Prostate gland (tissue), 2 donors: ENCODE measurements at regions not wholly inside any gene's neighbourhood (a gene's known extent, or its start where the extent isn't known, plus 50 kb on each side); places are given as distances from the start of the nearest gene placed in this dataset.

Experiments
- DNase-seq: peaks from one replicate; pipeline ENCODE4 v3.0.0-alpha.2; 2019; ENCODE audit warnings: low spot score
- H3K27ac ChIP-seq, 2 donors: fragments of 200-600 bp; sonication (generic); 2 replicates each; pipeline ENCODE4 v1.5.1; 2017 to 2019
- H3K27me3 ChIP-seq: fragments of 200-600 bp; sonication (generic); replicated peaks from 2 replicates; pipeline ENCODE4 v1.5.1; 2019; ENCODE audit not compliant: insufficient read depth
- H3K36me3 ChIP-seq, 2 donors: fragments of 200-600 bp; sonication (generic); 1 replicate in 1 of 2; 2 replicates in 1 of 2; pipeline versions ENCODE4 v1.5.1 to v1.8.1; 2017 to 2019
- H3K4me1 ChIP-seq: fragments of 200-600 bp; sonication (generic); replicated peaks from 2 replicates; pipeline ENCODE4 v1.5.1; 2019
- H3K4me3 ChIP-seq, 2 donors: fragments of 200-600 bp; sonication (generic); 2 replicates each; pipeline ENCODE4 v1.5.1; 2017 to 2019
- H3K9me3 ChIP-seq: fragments of 200-600 bp; sonication (generic); 2 replicates; pipeline ENCODE4 v1.5.1; 2017
- CTCF ChIP-seq, 4 experiments: fragments of 200-600 bp in 2 of 4; fragments of 450-650 bp in 2 of 4; sonication (generic) in 2 of 4; IDR thresholded peaks; 1 replicate in 3 of 4; 2 replicates in 1 of 4; pipeline ENCODE4 v1.5.1; 2016 to 2019; ENCODE audit warnings: antibody characterized with exemption in 4 of 4, mild to moderate bottlenecking in 2 of 4, moderate library complexity in 2 of 4
- POLR2A ChIP-seq: fragments of 450-650 bp; IDR thresholded peaks from one replicate; pipeline ENCODE4 v1.6.1; 2016; ENCODE audit warnings: antibody characterized with exemption, mild to moderate bottlenecking
- POLR2AphosphoS5 ChIP-seq: sonication (generic); formaldehyde crosslinking; IDR thresholded peaks from one replicate; pipeline ENCODE4 v1.6.1; 2017; ENCODE audit warnings: antibody characterized with exemption
- WGBS: methylation state at CpG from one replicate; pipeline ENCODE4 v1.1.5; 2018; 5-methylcytosine and 5-hydroxymethylcytosine counted together
- intact Hi-C: fragments of 100-400 bp; cut with DNase I; formaldehyde crosslinking; loops from one replicate; pipeline ENCODE4 v1.14.2; 2022

- no peaks in the 10 kb centered on the region for H3K9me3 ChIP-seq
- intact Hi-C loops, result no loop called here
- no peak for DNase-seq
- no peaks in the 10 kb centered on the region for H3K36me3 ChIP-seq
- H3K27ac ChIP-seq, result no peak overlapping the region
- H3K4me3 ChIP-seq, result no peak overlapping the region
- H3K4me1 ChIP-seq, result no peaks in the 10 kb centered on the region
- TF ChIP-seq CTCF (IDR thresholded peaks at IDR 0.05) (no peak), POLR2A (no peak)
- WGBS, result 77% methylated on average over 1 of the region's 1 CpG
- H3K27me3 ChIP-seq, result no peaks in the 10 kb centered on the region
Measured at GRCh38 chr5:125704888-125705287, 718.3 kb upstream of the GRAMD2B start.

GRCh38 chr5:125708583-125708982, 714.6 kb upstream of the GRAMD2B start:
- Histone ChIP-seq H3K27ac (no peak overlapping the region), H3K27me3 (no peaks in the 10 kb centered on the region), H3K9me3 (no peaks in the 10 kb centered on the region), H3K36me3 (no peaks in the 10 kb centered on the region), H3K4me3 (no peak overlapping the region), H3K4me1 (no peaks in the 10 kb centered on the region)
- TF ChIP-seq POLR2AphosphoS5, result no peak
- TF ChIP-seq CTCF (IDR thresholded peaks at IDR 0.05), result no peak
- no peak for TF ChIP-seq POLR2A
- DNase-seq, result no peak
- intact Hi-C loops, result no loop called here
- WGBS, result 69% methylated on average over 2 of the region's 2 CpGs

- no peak for DNase-seq
- no peaks in the 10 kb centered on the region for H3K9me3 ChIP-seq
- H3K27me3 ChIP-seq, result no peaks in the 10 kb centered on the region
- intact Hi-C loops, result no loop called here
- no peaks in the 10 kb centered on the region for H3K36me3 ChIP-seq
- no peak overlapping the region for H3K4me3 ChIP-seq
- H3K4me1 ChIP-seq, result no peaks in the 10 kb centered on the region
- no peak overlapping the region for H3K27ac ChIP-seq
- TF ChIP-seq POLR2AphosphoS5 (no peak), CTCF (IDR thresholded peaks at IDR 0.05) (no peak), POLR2A (no peak)
- WGBS, result 94% methylated on average over 2 of the region's 2 CpGs
Measured at GRCh38 chr5:125710745-125711144, 712.5 kb upstream of the GRAMD2B start.

GRCh38 chr5:125712397-125712796, 710.8 kb upstream of the GRAMD2B start:
- TF ChIP-seq POLR2AphosphoS5 (no peak), POLR2A (no peak), CTCF (IDR thresholded peaks at IDR 0.05) (no peak)
- no peak for DNase-seq
- H3K4me3 ChIP-seq, result no peak overlapping the region
- H3K36me3 ChIP-seq, result no peaks in the 10 kb centered on the region
- no peak overlapping the region for H3K27ac ChIP-seq
- intact Hi-C loops, result no loop called here
- no peaks in the 10 kb centered on the region for H3K27me3 ChIP-seq
- no peaks in the 10 kb centered on the region for H3K9me3 ChIP-seq
- no peaks in the 10 kb centered on the region for H3K4me1 ChIP-seq
- WGBS, result 40% methylated on average over 1 of the region's 1 CpG

- H3K27me3 ChIP-seq, result no peaks in the 10 kb centered on the region
- no peaks in the 10 kb centered on the region for H3K36me3 ChIP-seq
- H3K9me3 ChIP-seq, result no peaks in the 10 kb centered on the region
- no peak for TF ChIP-seq POLR2A
- TF ChIP-seq CTCF (IDR thresholded peaks at IDR 0.05), result no peak
- TF ChIP-seq POLR2AphosphoS5, result no peak
- DNase-seq, result no peak
- no peak overlapping the region for H3K27ac ChIP-seq
- no peaks in the 10 kb centered on the region for H3K4me1 ChIP-seq
- intact Hi-C loops, result no loop called here
- 77% methylated on average over 8 of the region's 8 CpGs for whole genome bisulfite sequencing
- H3K4me3 ChIP-seq, result no peak overlapping the region
Measured at GRCh38 chr5:125713109-125713805, 710.0 kb upstream of the GRAMD2B start.
